GM12864 (cell line): ENCODE measurements at regions not wholly inside any gene's neighbourhood (a gene's known extent, or its start where the extent isn't known, plus 50 kb on each side); places are given as distances from the start of the nearest gene placed in this dataset.

ENCODE experiments used
- DNase-seq: peaks from one replicate; pipeline ENCODE4 v3.0.0-alpha.2; 2011; ENCODE audit warnings: low read depth
- H3K4me3 ChIP-seq: 2 replicates; pipeline ENCODE4 v1.5.1; 2011; ENCODE audit warnings: mild to moderate bottlenecking, low read depth, low read length, control low read depth
- TF ChIP-seq, protein P1 (sequence below): IDR thresholded peaks from 2 replicates; pipeline ENCODE4 v1.5.1; 2011; ENCODE audit warnings: low read depth, mild to moderate bottlenecking, moderate library complexity, low read length, control low read depth, inconsistent platforms; ENCODE audit errors: missing control alignments

DNA sequence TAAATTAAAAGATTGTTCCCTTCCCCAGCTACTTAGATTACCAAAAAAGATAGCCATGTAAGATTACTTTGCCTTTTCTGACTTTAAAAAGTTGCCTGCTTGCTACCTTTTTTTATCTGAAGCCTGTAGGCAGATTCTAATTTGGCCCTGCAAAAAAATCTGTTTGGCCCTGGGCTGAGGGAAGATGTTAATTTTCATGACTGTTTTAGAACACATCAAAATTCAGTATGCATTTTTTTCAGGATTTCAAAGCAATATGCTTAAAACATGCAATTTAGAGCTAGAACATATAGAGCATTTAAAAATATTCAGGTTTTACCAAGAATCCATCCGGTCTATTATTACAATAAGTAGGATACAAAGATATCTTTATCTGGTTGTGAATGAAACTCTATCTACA is 563.6 kb downstream of the NR2F1-AS1 start:
- TF ChIP-seq, protein P1, sequence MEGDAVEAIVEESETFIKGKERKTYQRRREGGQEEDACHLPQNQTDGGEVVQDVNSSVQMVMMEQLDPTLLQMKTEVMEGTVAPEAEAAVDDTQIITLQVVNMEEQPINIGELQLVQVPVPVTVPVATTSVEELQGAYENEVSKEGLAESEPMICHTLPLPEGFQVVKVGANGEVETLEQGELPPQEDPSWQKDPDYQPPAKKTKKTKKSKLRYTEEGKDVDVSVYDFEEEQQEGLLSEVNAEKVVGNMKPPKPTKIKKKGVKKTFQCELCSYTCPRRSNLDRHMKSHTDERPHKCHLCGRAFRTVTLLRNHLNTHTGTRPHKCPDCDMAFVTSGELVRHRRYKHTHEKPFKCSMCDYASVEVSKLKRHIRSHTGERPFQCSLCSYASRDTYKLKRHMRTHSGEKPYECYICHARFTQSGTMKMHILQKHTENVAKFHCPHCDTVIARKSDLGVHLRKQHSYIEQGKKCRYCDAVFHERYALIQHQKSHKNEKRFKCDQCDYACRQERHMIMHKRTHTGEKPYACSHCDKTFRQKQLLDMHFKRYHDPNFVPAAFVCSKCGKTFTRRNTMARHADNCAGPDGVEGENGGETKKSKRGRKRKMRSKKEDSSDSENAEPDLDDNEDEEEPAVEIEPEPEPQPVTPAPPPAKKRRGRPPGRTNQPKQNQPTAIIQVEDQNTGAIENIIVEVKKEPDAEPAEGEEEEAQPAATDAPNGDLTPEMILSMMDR, result no peak
- H3K4me3 ChIP-seq, result no peak overlapping the region
- DNase-seq, result no peak

DNA sequence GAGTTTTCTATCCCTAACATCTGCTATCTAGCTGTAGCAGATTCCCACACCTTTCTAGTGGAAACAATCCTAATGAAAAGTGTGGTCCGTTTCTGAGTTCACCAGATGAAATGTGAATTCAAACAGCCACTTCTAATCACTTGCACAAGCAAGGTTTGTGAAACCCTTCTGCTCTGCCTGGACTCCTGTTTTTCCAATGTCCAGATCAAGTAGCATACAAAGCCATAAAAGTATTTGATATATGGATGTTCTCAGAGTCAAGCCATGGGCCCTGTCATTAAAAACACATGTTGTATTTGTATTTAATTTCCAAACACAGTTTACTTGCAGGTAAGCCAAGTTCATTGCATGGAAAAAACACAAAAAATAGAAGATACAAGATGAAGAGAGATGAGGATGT is 570.4 kb downstream of the NR2F1-AS1 start:
- TF ChIP-seq, protein P1, result no peak
- DNase-seq, result no peak

DNA sequence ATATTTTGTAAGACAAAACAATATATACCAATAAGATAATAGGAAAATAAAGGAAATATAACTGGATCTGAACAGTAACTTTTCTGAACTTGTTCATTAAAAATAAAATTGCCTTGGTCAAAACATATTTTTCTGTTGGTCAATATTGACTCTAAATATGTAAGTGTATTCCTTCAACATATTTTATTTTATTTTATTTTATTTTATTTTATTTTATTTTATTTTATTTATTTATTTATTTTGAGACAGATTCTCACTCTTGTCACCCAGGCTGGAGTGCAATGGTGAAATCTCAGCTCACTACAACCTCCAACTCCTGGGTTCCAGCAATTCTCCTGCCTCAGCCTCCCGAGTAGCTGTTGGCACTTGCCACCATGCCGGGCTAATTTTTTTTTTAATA is 571.0 kb downstream of the NR2F1-AS1 start:
- no peak overlapping the region for H3K4me3 ChIP-seq
- DNase-seq, result no peak
- TF ChIP-seq, protein P1, result no peak

More for the DNA sequence above, 570.4 kb downstream of the NR2F1-AS1 start:
- no peak overlapping the region for H3K4me3 ChIP-seq

DNA sequence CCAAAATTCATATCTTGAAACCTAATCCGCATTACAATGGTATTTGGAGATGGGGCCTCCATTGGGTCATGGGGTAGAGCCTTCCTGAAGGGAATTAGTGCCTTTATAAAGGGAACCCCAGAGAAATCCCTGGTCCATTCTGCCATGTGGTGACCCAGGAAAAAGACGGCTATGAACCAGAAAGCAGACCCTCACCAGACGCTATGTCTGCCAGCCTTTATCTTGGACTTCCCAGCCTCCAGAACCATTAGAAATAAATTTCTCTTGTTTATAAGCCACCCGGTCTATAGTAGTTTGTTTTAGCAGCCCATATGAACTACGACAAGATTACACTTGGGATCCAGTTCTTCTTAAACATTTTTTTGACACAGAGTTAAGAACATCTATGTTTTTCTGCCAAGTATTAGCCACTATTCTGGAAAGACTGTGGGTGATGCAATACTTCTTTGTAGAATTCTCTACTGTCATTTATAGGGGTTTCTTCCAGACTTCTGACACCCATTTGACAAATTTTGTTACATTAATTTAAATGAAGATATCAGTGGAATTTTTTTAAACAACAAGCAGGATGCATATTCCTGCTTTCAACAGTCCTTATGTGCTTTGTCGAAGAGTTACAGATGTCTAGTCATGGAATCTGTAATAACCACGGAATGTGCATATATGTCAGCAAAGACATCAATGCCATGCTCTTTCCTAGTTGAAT is 572.4 kb downstream of the NR2F1-AS1 start:
- no peak overlapping the region for H3K4me3 ChIP-seq
- TF ChIP-seq, protein P1, result no peak
- no peak for DNase-seq

DNA sequence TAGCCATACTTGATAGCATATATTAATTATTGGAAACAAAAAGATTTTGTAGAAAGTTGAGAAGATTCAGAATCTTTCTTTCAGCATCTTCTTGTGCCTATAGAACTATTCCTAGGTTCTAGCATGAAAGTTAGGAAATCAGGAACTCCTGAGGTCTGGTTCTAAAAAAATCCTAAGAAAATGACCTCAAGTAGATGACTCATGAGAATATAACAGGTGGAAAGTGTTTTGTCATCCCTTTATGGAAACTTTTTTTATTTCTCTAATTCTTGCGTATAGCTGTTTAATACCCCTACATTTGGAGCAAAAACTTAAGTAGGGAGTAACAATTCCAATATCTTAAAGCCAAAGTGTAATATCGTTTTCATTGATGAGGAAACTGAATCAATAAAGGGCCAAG is 574.1 kb downstream of the NR2F1-AS1 start:
- TF ChIP-seq, protein P1, result no peak
- H3K4me3 ChIP-seq, result no peak overlapping the region
- DNase-seq, result no peak

DNA sequence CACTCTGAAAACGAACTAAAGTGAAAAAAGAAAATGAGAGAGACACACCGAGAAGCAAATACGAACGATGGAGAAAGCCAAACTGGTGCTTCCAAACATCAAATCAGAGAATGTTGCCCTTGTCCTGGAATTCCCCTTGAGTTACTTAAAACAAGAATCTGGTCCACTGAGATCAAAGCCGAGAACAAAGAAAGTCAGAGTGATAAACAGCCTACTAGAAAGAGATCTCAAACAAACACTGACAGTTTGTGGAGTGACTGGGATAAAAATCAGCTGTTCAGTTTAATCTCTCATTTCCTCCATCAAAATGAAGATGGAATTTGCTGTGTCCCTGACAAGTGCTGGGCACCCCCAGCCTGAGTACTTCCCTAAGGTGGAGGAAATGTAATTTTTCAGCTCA is 582.6 kb downstream of the NR2F1-AS1 start:
- no peak overlapping the region for H3K4me3 ChIP-seq
- TF ChIP-seq, protein P1, result no peak
- DNase-seq, result no peak

DNA sequence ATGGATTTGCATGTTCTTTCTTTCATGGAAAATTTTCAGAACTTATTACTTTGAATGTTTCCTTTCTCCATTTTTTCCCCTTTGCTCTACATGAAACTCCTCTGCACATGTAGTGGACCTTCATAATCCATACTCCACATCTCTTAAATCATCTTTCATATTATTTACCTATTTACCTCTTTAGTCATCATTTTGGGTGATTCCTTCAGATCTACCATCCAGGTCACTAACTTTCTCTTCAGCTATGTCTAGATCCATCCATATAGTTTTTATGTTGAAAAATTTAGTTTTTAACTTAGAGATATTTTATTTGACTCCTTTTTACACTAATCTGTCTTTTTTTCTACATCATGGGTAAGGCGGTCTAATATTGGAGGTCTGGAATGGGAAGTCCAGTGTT is 586.6 kb downstream of the NR2F1-AS1 start:
- no peak for DNase-seq
- TF ChIP-seq, protein P1, result no peak
- H3K4me3 ChIP-seq, result no peak overlapping the region
